Stimulated activated CD8-positive, alpha-beta memory T cell treated with anti-CD3 and anti-CD28 coated beads, Interleukin-4, amount 100 ng/mL, for 1 hour (primary cell): ENCODE measurements at regions not wholly inside any gene's neighbourhood (a gene's known extent, or its start where the extent isn't known, plus 50 kb on each side); places are given as distances from the start of the nearest gene placed in this dataset.
A peak's percentile ranks its signal among the peaks of the same experiment; 100 is the strongest.
"Not testable (repeated sequence)": the region's sequence is repeated elsewhere in the genome, so short reads cannot be mapped to it uniquely, and the experiment has no call there.

Experiments used
- DNase-seq, 2 donors: peaks; one replicate each; pipeline ENCODE4 v3.0.0-alpha.2; 2020; ENCODE audit warnings: low read depth in 2 of 2, low spot score in 1 of 2

DNA sequence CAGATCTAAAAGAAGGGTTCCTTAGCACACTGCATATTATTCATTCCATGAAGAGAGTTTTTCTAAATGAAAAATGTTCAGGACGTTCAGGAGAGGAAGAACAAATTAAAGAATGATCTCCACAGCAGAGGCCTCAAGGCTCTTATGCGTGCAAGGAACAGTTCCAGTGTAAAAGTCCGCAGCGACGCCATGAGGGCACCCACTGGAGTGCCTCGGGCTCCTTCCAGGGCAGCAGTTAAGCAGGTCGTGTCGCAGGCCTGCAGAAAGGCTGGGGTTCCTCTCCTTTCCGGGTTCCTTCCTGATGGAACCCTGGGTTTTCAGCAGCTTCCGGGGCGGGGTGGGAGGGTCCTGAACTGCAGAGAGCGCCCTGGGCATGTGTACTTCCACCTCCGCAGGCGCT is 87.1 kb upstream of the SELENOP start:
- no peak for DNase-seq

DNA sequence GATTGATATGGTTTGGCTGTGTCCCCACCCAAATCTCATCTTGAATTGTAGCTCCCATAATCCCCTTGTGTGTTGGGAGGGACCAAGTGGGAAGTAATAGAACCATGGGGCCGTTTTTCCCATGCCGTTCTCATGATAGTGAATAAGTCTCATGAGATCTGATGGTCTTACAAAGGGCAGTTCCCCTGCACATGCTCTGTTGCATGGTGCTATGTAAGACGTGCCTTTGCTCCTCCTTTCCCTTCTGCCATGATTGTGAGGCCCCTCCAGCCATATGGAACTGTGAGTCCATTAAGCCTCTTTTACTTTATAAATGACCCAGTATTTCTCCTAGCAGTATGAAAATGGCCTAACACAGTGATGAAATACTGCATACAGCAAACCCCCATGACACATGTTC is 84.8 kb upstream of the SELENOP start:
- no peak for DNase-seq

DNA sequence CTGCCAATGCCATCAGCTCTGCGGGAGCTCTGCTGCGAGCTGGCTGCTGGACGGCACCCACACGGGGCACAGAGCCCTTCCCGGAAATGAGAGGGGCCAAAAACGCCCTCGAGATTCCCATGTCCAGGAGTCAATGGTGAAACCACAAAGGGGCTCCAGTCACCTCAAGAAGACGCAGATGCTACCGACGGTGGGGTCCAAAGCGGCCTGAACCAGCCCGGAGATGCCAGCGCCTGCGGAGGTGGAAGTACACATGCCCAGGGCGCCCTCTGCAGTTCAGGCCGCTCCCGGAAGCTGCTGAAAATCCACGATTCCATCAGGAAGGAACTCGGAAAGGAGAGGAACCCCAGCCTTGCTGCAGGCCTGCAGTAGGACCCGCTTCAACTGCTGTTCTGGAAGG is 82.4 kb upstream of the SELENOP start:
- no peak for DNase-seq

DNA sequence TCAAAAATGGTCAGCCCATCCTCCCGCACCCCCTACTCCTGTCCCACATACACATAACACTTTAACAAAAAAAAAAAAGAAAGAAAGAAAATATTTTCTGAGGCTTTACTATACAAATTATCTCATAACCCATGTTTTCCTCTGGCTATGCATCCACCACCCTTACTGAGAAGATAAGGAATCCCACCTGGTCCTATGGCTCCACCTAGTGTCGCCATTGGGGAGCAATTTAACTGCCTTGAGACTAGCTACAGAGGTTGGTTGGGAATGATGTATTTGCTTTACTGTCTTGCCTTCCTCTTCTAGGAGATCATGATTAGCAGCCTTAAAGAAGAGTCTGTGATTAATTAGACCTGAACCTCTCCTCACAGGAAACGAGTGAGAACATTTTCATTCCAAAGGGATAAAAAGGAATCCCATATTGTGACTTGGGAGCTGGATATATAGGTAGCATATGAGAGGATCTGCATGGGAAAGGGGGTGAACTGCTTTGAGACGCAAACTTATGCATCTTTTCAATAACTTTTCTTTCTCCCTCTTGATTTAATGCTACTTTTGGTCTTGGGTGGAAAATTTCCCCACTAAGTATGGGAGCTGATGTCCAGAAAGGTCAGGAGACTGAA is 77.7 kb upstream of the SELENOP start:
- DNase-seq = peak in 1 of 2 donors; percentile 17

DNA sequence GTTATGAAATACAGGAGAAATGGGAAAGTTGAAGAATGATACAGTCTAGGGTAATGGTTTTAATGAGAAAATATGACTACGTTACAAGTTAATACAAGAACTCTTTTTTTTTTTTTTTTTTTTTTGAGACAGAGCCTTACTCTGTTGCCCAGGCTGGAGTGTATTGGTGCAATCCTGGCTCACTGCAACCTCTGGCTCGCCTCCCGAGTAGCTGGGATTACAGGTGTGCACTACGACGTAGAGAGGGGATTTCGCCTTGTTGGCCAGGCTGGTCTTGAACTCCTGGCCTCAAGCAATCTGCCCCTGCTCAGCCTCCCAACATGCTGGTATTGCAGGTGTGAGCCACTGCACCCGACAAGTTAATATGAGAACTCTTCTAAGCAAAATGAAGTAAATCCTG is 77.1 kb upstream of the SELENOP start:
- DNase-seq = no peak

DNA sequence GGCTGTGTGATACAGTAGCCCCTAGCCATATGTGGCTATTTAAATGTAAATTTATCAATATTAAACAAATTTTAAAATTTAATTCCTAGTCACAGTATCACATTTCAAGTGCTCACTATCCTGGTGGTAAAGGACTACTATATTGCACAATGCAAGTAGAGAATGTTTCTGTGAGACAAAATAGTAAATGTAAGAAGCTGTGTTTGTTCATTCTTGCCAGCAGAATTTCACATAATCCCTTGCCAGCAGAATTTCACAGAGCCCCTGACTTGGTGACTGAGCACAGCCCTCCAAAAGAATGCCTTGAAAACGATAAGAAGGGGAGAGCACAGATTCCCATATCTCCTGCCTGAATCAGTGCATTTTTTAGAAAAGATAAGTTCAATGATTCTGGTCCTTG is 75.9 kb upstream of the SELENOP start:
- DNase-seq = no peak

DNA sequence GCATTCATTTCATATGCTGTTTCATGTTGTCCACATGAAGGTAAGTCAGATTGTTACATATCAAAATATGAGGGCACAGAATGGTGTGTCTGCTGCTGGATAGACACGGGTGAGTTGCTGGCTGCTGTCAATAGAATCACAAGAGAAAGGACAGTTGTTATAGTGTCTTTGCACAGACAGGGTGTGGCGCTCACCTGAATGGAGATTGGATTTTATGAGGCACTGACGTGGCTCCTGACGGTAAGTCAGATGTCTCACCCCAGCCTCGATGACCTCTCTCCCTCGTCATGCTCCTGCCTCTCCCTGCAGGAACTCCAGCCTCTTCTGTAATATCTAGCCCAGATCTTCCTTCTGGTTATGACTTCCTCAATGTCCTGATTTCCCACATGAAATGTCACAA is 75.4 kb upstream of the SELENOP start:
- no peak for DNase-seq

DNA sequence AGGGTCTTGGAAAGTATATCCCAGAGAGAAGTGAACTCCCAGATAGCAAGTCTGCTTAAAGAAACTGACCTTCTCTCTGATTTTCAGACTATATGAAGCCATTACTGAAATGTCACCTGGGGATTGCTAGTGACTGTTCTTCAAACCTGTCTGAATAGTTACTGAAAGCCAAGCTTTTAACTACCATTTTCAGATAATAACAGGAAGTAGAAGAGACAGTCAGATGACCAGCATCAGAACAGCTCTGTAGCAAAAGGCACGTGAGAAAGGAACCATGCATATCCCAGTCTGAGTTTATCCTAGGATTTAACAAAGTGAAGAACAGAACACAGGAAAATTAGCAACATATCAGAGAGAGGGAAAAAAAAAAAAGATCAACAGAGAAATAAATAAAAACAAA is 74.9 kb upstream of the SELENOP start:
- DNase-seq = no peak

DNA sequence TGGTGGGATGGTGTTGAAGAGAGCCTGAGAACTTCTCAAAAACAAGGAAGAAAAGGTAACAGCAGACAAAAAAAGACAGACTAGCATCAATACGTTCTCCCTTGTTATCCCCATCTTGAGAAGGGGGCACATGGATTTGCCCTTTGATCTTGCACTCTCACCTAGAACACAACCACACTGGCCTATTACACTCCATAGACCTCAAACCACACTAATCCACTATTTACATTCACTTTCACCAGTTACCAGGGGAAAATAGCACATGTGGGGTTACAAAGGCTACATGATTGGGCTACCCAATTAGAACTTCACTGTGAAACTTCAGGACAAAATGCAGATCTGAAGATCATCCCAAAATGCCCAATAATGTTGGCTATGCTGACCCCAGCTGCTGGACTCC is 72.6 kb upstream of the SELENOP start:
- DNase-seq = no peak

DNA sequence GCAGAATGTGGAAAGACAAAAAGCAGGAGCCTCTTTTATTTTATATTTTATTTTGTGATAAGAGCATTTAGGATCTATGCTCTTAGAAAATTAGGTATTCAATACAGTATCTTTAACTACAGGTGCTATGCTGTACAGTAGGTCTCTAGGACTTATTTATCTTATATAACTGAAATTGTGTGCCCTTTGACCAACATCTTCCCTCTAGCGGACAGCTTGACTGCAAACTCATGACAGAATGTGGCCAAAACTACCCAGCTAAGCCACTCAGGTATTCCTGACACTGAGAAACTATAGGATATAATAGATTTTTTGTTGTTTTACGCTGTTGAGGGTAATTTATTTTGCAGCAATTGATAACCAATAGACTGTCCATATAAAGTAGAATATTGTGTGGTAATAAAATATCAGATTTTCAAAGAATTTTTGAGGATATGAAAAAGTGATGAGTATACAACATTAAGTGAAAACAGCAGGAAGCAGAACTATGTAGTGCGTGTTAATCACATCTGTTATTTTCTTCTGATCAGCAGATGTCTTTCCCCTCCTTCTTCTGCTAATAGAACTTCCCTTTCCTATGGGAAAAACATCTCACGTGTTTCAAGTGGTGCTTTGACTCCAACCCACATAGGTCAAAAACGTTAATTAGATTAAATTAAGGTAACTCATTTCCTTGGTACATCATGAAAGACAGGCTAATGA is 69.9 kb upstream of the SELENOP start:
- DNase-seq = no peak

DNA sequence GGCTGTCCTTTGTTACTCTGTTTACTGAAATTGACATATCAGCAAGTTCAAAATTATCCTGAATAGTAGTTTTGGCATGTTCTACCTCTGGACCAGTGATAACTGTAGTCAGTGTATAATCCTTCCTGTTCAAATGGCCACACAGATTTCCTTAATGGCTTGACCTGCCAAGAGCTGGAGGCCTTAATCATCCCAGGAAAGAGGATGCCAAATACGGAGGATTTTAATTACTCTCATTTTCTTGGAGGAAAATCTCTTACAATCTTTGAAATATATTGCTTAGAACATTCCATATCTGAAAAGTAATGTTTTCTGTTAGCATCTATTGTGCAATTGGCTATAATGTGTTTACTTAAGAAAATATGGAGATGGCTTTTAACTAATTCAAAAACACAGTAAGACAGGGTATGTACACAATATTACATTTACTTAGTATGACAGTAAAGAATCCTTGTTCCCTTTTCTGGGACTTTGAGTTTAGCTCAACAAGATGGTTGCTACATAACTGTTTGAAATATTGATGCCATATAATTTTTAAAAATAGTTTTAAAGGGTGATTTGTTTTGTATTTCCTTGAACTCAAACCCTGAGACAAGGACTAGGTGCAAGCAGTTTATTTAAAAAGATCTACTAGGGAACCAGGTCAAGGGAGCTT is 68.9 kb upstream of the SELENOP start:
- DNase-seq = no peak

DNA sequence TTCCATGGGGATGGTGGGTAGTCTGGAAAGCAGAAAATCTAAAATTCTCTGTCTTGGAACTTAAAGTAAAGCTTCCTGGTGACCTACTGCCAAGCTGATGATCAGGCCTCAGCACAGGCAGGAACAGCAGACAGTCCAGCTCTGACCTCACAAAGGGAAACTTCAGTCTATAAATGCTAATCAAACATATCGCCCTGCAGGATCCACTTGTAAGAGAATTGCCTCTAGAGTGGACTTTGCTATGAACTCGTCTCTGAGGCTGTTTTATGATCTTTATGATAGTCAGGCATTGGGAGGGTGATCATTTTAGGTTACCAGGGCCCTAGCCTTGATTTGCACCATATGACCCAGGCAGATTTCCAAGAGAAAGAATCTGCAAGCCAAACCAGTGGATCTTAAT is 67.6 kb upstream of the SELENOP start:
- DNase-seq = no peak

DNA sequence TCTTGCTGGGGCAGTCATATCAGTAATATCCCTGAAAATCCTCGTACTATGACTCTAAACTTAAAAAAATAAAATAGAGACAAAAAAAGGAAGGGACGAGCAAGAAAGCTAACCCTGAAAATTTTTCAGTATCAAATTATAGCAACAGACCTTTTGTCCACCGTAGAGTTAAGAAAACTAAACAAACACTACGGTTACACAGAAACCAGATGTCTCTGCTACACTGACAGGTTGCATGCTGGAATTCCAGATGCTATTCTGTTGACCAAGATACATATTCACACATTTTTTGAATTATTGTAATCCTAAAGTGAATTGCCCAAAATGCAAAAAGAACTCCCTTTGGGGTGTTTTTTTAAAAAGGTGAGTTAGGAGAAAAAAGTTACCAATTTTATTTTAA is 66.9 kb upstream of the SELENOP start:
- DNase-seq = no peak

DNA sequence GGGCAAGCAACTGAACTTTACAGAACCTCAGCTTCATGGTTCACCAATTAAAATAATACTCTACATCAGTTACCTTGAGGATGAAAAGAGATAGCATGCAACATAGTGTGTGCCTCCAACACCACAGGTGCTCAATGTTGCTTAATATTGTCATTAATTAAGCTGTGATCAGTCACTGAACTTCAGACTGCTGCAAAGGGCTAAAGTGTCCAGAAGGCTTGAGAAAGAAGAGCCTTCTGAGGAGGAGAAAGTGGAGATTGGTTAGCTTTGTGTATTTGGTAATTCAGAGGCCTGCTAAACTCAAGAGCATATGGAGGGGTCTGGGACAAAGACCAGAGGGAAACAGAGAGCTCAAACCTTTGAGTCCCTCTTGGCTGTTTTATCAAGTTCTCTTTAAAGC is 66.3 kb upstream of the SELENOP start:
- no peak for DNase-seq

DNA sequence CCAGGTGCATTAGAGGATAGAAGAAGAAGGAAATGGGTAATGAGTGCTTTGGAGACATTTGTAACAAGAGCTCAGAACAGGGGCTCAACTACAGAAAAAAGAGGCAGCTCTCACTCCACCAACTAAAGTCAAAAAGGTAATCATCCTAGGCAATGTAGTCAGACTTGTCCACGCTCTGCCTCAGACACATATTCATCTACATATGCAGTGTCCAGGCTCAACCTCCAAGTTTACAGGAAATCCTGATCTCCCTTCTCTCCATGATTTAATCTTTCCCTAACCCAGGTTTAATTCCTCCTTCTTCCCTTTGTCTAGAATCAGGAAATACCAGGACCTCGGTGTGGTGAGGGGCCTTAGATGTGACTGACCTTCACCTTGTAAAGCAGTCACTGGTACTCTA is 65.7 kb upstream of the SELENOP start:
- DNase-seq = no peak

DNA sequence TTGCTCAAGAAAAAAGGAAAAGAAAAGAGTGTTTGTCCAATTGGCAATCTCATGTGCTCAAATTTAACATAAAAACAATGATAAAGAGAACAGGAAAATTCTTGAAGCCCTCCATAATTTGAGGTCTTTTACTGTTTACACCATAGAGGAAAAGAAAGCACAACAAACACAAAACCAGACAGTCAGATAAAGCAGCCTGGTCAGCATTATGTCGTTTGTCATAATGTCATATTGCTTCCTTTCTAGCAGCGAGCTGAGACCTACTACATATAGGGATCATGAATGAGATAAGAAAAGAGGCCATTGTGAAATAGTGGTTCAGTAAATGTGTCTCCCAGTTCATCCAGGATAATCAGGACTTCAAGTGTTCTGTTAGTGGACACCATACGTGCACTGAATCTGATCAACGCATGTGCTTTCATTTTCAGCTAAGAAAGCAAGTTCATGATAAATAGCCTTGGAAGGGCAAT is 64.7 kb upstream of the SELENOP start:
- DNase-seq = no peak

DNA sequence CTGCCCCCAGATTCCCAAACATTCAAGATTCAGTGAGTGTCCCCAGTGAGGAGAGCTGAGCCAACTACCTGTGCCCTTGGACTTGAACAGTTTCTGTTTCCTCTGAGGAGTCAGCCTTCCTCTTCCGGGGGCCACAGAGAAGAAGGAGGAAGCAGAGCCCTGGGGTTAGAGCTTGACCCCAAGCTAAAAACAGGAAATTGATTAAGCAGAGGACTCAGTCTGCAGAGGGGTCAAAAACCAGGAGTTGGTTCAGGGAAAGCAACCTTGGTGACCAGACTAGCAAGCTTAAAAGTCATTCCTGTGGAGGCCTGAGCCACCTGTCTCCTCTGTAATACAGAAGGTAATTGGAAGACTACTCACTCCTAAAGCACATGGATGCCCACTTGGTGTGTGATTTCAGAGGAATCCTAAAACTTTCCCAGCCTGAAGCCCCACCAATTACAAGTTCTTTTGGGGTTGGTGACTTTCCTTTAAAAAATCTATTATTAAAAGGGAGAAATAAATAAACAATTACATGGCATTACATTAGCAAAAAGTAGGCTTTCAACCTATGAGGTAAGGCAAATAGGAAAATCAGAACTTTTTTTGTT is 64.2 kb upstream of the SELENOP start:
- DNase-seq = no peak

DNA sequence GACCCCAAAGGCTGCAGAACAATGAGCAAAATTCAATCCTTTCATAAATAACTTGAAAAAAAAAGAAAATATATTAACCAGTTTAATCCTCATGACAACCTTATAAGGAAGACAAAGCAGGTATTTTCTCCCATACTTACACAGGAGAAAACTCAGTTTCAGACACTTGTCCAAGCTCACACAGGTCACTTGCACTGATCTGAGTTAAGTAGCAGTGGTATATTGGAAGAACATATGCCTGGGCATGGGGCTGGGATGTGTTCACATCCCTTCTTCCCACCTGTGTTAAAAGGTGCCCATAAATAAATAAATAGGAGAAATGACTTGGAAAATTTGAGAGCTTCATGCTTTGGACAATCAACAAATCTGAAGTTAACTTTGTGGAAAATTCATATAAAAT is 63.5 kb upstream of the SELENOP start:
- DNase-seq = no peak

DNA sequence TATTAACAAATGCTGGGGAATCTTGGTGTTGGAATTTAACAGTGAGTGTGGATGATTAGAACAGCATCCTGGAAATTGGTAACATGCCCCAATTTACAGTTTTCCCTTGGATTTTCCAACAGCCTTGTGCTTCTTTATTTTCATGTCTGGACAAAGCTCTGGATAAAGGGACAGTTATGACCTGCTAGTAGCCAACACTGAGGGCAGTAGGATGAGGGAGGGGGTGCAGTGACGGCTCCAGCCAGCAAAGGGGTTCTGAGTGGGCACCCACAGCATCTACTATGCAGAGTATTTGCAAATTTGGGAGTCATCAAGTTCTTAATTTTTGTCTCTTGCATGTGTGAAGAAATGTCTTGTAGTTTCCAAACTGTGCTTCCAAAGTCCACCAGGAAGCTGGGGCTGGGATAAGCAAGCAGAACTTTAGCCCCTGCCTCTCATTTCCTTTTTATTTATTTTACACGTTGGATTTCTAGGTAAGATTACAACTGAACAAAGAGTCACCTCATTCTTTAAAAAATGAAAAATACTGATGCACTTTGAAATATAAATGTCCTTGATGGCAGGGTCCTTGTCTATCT is 63.0 kb upstream of the SELENOP start:
- no peak for DNase-seq

DNA sequence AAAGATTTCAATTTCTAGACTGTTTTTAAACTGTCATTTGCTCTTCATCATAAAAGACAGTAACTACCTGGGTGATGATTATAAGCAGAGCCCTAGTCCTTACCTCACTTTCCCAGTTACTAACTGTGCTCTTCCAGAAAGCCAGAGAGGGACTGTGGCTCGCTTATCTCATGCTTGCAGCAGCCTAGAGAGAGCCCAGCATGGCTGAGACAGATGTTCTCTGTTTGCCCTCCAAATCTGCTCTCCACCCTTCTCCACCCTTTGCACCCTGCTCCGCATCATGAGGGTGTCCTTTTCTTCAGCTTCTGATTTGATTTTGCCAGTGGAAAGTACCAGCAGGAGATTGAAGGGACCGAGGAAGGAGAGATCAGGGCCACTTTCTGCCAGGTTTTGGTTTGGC is 61.2 kb upstream of the SELENOP start:
- DNase-seq = no peak

DNA sequence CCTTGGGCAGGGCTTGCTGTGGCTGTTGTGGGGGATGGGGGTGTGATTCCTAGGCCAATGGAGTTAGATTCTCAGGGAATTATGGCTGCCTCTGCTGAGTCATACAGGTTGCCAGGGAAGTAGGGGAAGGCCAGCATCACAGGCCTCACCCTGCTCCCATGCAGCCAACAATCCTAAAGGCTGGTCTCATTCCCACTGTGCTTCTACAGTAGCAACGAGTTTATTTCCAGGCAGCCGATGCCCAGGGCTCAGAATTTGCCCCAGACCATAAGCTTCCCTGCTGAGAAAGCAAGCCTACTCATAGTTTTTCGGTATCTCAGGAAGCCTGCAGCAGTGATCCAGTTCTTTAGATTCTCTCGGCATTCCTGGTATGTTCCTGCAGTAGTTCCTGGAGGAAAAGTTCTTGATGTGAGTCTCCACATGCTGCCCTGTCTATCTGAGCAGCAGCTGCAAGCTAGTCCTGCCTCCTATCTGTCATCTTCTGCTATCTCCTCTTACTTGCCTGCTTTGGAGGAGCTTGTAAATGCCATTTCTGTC is 59.3 kb upstream of the SELENOP start:
- no peak for DNase-seq

DNA sequence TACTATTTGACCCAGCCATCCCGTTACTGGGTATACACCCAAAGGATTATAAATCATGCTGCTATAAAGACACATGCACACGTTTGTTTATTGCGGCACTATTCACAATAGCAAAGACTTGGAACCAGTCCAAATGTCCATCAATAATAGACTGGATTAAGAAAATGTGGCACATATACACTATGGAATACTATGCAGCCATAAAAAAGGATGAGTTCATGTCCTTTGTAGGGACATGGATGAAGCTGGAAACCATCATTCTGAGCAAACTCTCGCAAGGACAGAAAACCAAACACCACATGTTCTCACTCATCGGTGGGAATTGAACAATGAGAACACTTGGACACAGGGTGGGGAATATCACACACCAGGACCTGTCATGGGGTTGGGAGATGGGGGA is 56.7 kb upstream of the SELENOP start:
- not testable (repeated sequence) for DNase-seq
